Tibial nerve (tissue), 3 donors: ENCODE measurements at regions not wholly inside any gene's neighbourhood (a gene's known extent, or its start where the extent isn't known, plus 50 kb on each side); places are given as distances from the start of the nearest gene placed in this dataset.

ENCODE experiments used
- POLR2A ChIP-seq, 2 donors: fragments of 450-650 bp; IDR thresholded peaks; one replicate each; pipeline ENCODE4 v1.6.1; 2017; ENCODE audit warnings: antibody characterized with exemption in 2 of 2, mild to moderate bottlenecking in 2 of 2, moderate library complexity in 2 of 2
- TF ChIP-seq, protein P1 (sequence below), 5 experiments: fragments of 200-600 bp in 3 of 5; fragments of 450-650 bp in 2 of 5; sonication (generic) in 3 of 5; IDR thresholded peaks; one replicate each; pipeline ENCODE4 v1.5.1; 2016 to 2019; ENCODE audit warnings: antibody characterized with exemption in 5 of 5, mild to moderate bottlenecking in 3 of 5, moderate library complexity in 2 of 5

DNA sequence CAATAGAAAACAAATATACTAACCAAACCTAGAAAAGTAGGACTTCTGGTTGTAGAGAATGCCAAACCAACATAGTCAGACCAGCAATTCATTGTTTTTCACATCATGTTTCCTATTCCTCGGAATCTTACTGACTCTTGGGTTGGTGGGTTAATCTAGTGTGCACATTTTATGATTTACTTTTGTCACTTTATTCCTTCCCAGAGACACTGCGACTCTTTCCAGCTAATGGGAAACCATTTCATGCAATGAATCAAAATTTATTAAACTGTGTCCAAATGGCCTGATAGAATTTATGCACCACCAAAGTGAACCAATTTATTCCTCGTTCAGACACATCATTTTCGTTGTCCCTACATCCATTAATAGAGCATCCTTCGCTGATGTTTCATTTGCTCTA, 464.9 kb downstream of the RPS29 start:
- TF ChIP-seq, protein P1, sequence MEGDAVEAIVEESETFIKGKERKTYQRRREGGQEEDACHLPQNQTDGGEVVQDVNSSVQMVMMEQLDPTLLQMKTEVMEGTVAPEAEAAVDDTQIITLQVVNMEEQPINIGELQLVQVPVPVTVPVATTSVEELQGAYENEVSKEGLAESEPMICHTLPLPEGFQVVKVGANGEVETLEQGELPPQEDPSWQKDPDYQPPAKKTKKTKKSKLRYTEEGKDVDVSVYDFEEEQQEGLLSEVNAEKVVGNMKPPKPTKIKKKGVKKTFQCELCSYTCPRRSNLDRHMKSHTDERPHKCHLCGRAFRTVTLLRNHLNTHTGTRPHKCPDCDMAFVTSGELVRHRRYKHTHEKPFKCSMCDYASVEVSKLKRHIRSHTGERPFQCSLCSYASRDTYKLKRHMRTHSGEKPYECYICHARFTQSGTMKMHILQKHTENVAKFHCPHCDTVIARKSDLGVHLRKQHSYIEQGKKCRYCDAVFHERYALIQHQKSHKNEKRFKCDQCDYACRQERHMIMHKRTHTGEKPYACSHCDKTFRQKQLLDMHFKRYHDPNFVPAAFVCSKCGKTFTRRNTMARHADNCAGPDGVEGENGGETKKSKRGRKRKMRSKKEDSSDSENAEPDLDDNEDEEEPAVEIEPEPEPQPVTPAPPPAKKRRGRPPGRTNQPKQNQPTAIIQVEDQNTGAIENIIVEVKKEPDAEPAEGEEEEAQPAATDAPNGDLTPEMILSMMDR (IDR thresholded peaks at IDR 0.05): no peak
- TF ChIP-seq POLR2A (IDR thresholded peaks at IDR 0.05): no peak
